ENCODE measurements at regions not wholly inside any gene's neighbourhood (a gene's known extent, or its start where the extent isn't known, plus 50 kb on each side); places are given as distances from the start of the nearest gene placed in this dataset.

GRCh38 chr5:89981878-89982773, 427.4 kb downstream of the CETN3 start:
- no peak for DNase-seq

GRCh38 chr5:89981021-89981420, 428.5 kb downstream of the CETN3 start:
- DNase-seq = no peak

DNA sequence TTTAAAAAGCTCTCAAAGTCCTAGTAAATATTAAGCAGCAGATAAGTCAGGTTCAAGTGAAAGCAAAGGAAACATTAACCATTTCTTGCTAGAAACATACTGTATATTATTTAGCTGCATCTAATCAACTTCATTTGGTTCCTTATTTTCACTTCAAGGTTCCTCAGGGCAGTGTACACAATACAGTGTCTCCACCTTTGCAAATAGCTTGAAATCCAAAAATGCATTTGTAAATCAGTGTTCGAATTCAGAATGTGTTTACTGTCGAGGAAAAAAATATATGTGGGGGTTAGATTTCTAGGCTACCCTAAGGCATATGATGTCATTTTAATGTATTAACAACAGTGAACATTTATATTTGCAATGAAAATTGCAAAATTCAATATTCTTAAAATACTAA, 436.0 kb downstream of the CETN3 start:
- no peak for DNase-seq

DNA sequence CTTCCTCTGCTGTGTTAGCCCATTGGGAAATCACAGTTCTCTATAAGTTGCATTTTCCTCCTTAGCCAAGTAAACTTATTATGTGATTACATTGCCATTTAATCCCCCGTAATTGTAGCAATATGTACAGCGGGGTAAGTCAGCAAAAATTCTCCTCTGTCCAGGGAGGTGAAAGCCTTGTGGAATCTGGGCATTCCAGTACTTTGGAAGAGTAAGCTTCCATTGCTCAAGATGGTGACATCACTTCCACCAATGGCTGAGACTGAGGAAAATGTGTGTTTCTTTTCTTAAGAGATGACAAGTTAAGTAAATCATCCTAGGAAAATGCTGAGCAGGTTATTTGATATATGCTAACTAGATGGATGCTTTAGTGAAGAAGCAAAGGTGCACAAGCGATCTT, 436.7 kb downstream of the CETN3 start:
- no peak for DNase-seq

DNA sequence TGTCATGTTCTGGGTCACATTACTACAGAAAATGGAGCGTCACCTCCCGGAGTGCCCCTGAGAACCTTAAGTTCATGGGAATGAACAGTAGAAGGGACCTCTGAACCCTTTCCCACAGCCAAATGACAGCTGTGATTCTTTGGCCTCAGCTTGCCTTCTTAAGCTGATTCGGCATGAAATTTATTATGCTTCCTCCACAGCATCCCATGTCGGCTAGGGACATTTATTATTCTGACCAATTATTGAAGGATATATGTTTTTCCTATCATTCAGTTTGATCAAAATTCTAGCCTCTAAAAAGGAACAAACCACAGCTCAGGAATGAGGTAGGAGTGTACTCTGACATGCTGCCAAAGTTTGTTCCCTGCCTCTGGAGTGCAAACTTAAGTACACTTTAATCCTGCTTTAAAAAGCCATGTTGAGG, 440.6 kb downstream of the CETN3 start:
- no peak for DNase-seq

DNA sequence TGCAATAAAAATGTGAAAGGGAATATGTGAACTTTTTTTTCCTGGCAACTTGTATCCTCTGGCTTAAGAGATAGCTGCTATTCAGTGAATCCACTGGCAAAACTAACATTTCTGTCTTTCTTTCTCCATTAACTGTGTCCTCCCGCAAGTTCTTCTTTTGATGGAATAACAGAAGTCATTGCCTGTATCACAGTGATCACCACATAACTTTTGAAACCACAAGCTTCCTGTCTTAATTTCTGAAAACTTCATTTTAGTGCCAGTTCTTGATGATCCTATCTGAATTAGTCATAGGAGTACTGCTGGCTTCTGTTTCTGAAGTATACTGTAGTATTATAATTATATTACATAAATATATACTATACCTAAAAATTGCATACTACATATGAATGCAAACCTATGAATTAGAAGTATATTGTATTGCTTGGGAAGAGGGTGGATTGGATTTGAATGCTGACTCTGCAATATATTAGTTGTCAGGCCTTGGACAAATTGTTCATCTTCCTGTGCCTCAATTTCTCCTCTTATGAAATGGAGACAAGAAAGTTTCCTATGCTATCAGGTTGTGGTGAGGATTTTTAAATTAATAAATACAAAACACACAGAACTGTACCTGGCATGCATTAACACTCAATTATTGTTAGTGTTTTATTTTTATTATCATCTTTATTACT, 441.6 kb downstream of the CETN3 start:
- DNase-seq = no peak

DNA sequence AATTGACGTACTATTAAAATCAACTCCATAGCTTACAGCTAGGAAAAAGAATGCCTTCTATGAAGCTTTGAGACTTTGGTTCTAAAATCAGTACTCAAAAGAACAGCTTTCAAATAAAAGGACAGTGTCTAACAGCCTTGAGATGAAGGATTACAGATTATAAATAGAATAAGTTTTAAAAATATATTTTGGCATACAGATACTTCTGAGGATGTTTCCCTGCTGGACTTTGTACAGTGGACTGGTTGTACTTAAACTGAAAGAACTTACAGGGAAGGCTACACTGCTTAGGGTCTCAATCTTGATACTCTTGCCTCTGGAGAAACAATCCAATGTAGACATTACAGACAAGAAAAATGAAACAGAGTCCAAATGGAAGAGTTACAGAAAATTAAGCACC, 452.7 kb downstream of the CETN3 start:
- no peak for DNase-seq

- no peak for DNase-seq
Observed at GRCh38 chr5:89954916-89955315, 454.6 kb downstream of the CETN3 start.

DNA sequence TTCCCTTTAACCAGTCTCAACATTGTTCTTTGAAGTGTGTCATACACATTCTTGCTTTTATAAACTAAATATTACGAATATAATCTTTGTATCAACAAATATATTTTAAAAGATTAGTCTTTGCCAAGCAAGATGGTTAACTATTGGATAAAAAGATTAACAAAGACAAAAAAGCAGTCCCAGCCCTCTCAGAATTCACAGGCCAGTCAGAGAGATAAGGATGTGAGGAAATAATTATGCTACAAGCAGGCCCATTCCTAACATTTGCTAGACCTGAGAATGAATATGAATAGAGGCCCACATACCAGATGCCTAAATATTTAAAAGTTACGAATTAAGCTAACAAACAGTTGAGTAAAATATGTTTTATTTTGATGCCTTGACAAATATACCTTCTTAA, 457.7 kb downstream of the CETN3 start:
- no peak for DNase-seq

DNA sequence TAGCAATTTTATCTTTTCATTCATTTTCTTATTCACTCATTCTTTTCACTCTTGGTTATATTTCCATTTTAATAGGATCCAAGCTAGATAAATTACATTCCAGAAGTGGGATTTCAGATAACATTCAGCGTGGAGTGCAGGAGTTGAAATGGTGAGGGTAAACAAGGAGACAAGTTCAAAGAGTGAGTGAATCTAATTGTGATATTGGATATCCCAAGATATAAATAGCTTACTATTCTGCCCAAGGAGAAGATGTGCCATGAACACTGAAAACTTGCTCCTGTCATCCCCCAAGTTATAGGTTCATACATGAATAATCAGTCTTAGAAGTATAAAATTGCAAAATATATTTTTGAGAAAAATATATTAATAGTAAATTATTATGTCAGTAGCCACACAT, 459.3 kb downstream of the CETN3 start:
- DNase-seq = no peak

- DNase-seq = no peak
Observed at GRCh38 chr5:89948977-89949376, 460.6 kb downstream of the CETN3 start.

DNA sequence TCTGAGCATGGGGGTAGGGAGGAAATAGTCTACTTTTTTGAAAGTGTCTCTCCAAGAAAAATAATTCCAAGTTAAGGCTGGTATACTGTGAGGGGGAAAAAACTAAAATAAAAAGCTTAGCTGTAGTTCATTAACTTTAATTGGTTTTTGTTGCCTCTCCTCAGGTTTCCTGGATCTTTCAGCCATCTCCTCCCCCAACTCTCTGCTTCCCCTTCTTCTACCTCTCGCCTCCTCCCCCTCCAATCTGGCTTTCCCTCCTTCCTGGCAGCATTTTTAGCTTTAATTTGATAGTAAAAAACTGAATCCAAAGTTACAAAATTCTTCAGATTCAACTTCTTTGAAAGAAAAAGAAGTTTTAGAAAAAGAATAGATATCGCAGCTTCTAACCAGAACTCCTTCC, 462.6 kb downstream of the CETN3 start:
- DNase-seq = no peak

DNA sequence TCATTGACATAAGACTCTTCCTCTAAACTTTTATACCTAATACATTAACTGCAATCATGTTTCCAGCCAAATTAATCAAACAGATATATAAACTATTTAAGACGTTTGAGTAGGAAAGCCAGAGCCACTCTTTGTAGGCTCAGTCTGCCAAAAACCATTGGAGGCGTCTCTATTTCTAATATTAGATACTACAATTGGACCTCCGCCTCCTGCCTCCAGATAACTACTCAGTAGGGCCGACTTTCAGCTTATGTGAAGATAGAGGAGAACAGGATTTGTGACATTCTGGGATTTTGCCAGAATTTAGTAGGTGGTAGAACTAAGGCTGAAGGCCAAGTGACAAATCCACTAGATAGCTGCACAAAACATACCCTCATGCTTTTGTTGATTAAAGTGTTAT, 463.0 kb downstream of the CETN3 start:
- DNase-seq = no peak

- no peak for DNase-seq
Observed at GRCh38 chr5:89942171-89942570, 467.4 kb downstream of the CETN3 start.

- no peak for DNase-seq
Observed at GRCh38 chr5:89936576-89936975, 473.0 kb downstream of the CETN3 start.

GRCh38 chr5:89934069-89934468, 475.5 kb downstream of the CETN3 start:
- no peak for DNase-seq

- no peak for DNase-seq
Observed at GRCh38 chr5:89932771-89933181, 476.8 kb downstream of the CETN3 start.

GRCh38 chr5:89930591-89931392, 478.8 kb downstream of the CETN3 start:
- DNase-seq = no peak

GRCh38 chr5:89929834-89930233, 479.7 kb downstream of the CETN3 start:
- DNase-seq = no peak

DNA sequence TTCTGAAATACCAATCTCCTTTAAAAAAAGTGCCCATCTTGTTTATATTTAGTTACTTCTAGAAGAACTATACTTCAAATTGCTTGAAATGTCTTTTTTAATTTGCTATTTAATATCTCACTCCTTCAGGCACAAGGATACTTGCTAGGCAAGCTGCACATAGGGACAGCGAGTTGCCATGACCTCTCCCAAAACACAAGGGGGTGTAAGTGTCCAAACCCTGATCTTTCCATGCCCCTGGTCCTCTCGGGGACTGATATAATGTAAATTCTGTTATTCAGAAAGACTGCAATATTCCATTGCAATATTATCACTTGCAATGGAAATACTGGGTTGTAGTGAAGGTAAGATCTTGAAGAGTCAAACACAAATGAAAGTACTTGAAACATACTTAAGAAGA, 480.4 kb downstream of the CETN3 start:
- no peak for DNase-seq

DNA sequence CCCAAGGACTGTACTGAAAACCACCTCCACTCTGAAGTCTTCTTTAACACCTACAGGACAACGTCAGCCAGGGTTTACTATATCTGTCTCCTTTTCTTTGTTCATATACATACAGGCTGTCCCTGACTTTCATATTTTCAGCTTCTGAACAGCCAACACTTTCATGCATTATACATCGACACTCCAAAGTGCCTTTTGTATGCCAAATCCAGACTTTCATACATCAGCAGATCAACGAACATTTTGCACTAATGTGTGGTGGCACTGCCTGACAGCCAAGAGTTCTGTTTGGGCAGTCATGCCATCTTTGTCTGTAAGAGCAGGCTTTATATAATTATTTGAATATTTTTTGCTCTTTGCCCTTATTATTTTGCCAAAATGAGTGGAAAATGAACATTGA, 487.4 kb downstream of the CETN3 start:
- no peak for DNase-seq

DNA sequence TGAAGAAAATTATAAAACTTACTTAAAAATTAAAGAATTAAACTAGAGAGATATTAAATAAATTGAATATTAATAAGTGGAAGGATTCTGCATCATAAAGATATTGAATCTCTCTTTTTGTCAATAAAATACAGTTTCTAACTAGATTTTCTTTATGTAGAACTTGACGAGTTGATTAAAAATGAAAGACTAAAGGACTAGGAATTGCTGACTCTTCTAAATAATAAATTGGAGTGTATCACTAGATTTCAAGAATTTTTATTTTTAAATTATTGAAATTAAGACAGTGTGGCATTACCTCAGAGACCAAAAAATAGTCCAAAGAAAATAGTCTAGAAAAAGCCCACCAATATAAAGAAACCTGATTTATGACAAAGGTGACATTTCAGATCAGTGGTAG, 492.4 kb downstream of the CETN3 start:
- DNase-seq = no peak

DNA sequence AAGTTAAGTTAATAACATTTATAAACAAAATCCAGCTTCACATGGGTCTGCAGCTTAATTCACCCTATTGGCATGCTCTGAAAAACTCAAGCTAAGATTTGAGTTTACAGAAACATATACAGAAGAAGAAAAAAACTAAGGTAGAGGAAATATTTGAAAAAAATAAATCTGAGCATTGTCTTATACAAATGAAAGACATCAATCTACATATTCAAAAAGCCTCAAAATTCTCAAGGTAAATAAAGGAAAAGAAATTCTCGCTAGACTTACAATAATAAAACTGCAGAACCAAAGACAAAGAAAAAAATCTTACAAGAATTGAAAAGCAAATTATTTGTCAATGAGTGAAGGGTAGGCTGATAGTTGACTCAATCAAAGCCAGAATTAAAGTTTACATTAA, 493.4 kb downstream of the CETN3 start:
- DNase-seq = no peak

GRCh38 chr5:89908876-89909275, 500.7 kb downstream of the CETN3 start:
- no peak for DNase-seq

Data from NCI-H2171 (cell line).